Caco-2 (cell line): ENCODE measurements at regions not wholly inside any gene's neighbourhood (a gene's known extent, or its start where the extent isn't known, plus 50 kb on each side); places are given as distances from the start of the nearest gene placed in this dataset.

Experiments used
- BruUV-seq: library from RNA; stranded (reverse); fragments of 400-500 nt; replicated peaks from 2 replicates; lab custom pipeline; 2021; lab: Mats Ljungman, UMichigan
- CTCF ChIA-PET: fragments of 300-600 bp; sonication (Branson Sonifier 250); formaldehyde crosslinking; loops from one replicate; lab custom pipeline; 2022; ENCODE audit warnings: antibody characterized with exemption; lab: Charles Lee
- POLR2A ChIA-PET: fragments of 300-600 bp; sonication (Branson Sonifier 250); formaldehyde crosslinking; loops from one replicate; lab custom pipeline; 2022; ENCODE audit warnings: antibody characterized with exemption; lab: Charles Lee
- DNase-seq, 2 experiments: peaks; one replicate each; pipeline versions ENCODE4 v3.0.0 to v3.0.0-alpha.2; 2020 to 2022
- H3K27me3 ChIP-seq: replicated peaks from 2 replicates; pipeline ENCODE4 v1.6.0; 2011; ENCODE audit warnings: low read length; ENCODE audit not compliant: control insufficient read depth, insufficient read depth
- H3K36me3 ChIP-seq: 2 replicates; pipeline ENCODE4 v1.5.1; 2011; ENCODE audit warnings: low read length; ENCODE audit not compliant: control insufficient read depth, insufficient read depth
- H3K4me1 ChIP-seq: fragments of 250-450 bp; sonication (Bioruptor Pico); 2 replicates; pipeline ENCODE4 v1.5.1; 2020; ENCODE audit warnings: mild to moderate bottlenecking
- H3K4me3 ChIP-seq: 2 replicates; pipeline ENCODE4 v1.5.1; 2011; ENCODE audit warnings: low read depth, mild to moderate bottlenecking, control low read depth, low read length
- H3K9me3 ChIP-seq: fragments of 250-450 bp; sonication (Bioruptor Pico); 2 replicates; pipeline ENCODE4 v1.5.1; 2020; ENCODE audit warnings: mild to moderate bottlenecking, moderate library complexity
- H3K27ac Mint-ChIP-seq: one replicate; pipeline ENCODE4 v1.8.0; 2022; ENCODE audit warnings: mixed read lengths; ENCODE audit not compliant: unreplicated experiment
- H3K27me3 Mint-ChIP-seq: one replicate; pipeline ENCODE4 v1.8.0; 2022; ENCODE audit warnings: mixed read lengths; ENCODE audit not compliant: insufficient read depth, unreplicated experiment
- H3K36me3 Mint-ChIP-seq: one replicate; pipeline ENCODE4 v1.8.0; 2022; ENCODE audit warnings: mild to moderate bottlenecking, mixed read lengths; ENCODE audit not compliant: insufficient read depth, unreplicated experiment
- H3K4me1 Mint-ChIP-seq: one replicate; pipeline ENCODE4 v1.8.0; 2022; ENCODE audit warnings: low read depth, mixed read lengths; ENCODE audit not compliant: unreplicated experiment
- H3K4me3 Mint-ChIP-seq: one replicate; pipeline ENCODE4 v1.8.0; 2022; ENCODE audit warnings: mild to moderate bottlenecking, moderate library complexity, mixed read lengths; ENCODE audit not compliant: unreplicated experiment
- H3K9me3 Mint-ChIP-seq: one replicate; pipeline ENCODE4 v1.8.0; 2022; ENCODE audit warnings: mixed read lengths; ENCODE audit not compliant: unreplicated experiment
- intact Hi-C: fragments of 100-400 bp; cut with micrococcal nuclease; formaldehyde crosslinking; loops from one replicate; pipeline ENCODE4 v1.10.0; 2022; ENCODE audit not compliant: unreplicated experiment
- TF ChIP-seq, protein P1 (sequence below), 2 experiments: fragments of 200-600 bp in 1 of 2; IDR thresholded peaks; 1 replicate in 1 of 2; 2 replicates in 1 of 2; pipeline versions ENCODE4 v1.5.1 to v1.8.0; 2011 to 2022; ENCODE audit warnings: antibody characterized with exemption in 1 of 2, control low read depth in 1 of 2, inconsistent platforms in 1 of 2, low read depth in 1 of 2, low read length in 1 of 2, mild to moderate bottlenecking in 1 of 2, moderate library complexity in 1 of 2; ENCODE audit not compliant: insufficient read depth in 1 of 2, severe bottlenecking in 1 of 2, unreplicated experiment in 1 of 2

DNA sequence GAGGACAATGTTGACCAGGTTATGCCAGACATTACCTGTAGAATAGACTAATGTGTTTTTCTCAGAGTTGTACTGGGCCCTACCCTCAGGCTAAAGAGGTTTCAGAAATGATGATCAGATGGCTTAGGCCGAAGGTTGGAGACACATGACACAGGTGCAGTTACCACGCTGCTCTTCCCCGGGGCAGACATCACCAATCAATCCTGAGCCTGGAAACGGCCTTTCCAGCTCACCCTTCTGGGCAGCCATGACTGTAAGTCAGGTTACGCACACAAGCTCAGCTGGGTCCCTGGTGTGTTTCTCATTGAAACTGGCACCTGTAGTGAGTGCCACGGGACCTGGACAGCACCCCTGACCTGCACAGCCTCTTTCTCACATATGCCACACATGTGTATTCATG, 299.3 kb downstream of the UQCRFS1 start:
- Mint-ChIP-seq H3K27ac (no peak overlapping the region), H3K27me3 (peaks cover 27% of the 10 kb centered on the region), H3K9me3 (no peaks in the 10 kb centered on the region), H3K4me1 (no peaks in the 10 kb centered on the region), H3K4me3 (no peak overlapping the region), H3K36me3 (no peaks in the 10 kb centered on the region)
- intact Hi-C loops = no loop called here
- TF ChIP-seq, protein P1, sequence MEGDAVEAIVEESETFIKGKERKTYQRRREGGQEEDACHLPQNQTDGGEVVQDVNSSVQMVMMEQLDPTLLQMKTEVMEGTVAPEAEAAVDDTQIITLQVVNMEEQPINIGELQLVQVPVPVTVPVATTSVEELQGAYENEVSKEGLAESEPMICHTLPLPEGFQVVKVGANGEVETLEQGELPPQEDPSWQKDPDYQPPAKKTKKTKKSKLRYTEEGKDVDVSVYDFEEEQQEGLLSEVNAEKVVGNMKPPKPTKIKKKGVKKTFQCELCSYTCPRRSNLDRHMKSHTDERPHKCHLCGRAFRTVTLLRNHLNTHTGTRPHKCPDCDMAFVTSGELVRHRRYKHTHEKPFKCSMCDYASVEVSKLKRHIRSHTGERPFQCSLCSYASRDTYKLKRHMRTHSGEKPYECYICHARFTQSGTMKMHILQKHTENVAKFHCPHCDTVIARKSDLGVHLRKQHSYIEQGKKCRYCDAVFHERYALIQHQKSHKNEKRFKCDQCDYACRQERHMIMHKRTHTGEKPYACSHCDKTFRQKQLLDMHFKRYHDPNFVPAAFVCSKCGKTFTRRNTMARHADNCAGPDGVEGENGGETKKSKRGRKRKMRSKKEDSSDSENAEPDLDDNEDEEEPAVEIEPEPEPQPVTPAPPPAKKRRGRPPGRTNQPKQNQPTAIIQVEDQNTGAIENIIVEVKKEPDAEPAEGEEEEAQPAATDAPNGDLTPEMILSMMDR (IDR thresholded peaks at IDR 0.05; ENCODE audit: insufficient read depth in 1 of 2, low read depth in 1 of 2, low read length in 1 of 2, severe bottlenecking in 1 of 2, unreplicated experiment in 1 of 2) = no peak
- Histone ChIP-seq H3K36me3 (no peaks in the 10 kb centered on the region), H3K4me3 (no peak overlapping the region), H3K9me3 (no peaks in the 10 kb centered on the region), H3K27me3 (no peaks in the 10 kb centered on the region), H3K4me1 (no peaks in the 10 kb centered on the region)
- POLR2A ChIA-PET = no interaction called here
- no peak for DNase-seq
- CTCF ChIA-PET = no interaction called here
- no TSS peak for BruUV-seq

DNA sequence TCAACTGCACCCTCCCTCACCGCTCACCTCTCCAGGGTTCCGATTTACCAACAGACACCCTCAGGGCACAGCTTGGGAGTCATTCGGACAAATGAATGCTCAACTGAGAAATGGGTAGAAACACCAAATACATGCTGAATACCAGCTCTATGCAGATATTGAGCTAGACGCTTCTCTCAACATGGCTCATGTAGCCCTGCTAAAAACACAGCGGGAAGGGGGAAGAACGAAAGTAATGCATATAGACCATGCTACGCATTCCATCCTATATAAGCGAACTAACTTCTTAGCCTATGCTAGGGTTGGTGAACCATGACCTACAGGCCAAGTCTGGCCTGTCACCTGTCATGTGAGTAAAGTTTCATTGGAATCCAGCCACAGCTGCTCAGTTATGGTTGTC, 304.0 kb downstream of the UQCRFS1 start:
- POLR2A ChIA-PET = no interaction called here
- no peak for DNase-seq
- H3K9me3 ChIP-seq = no peaks in the 10 kb centered on the region
- no TSS peak for BruUV-seq
- Mint-ChIP-seq H3K27me3 (peaks cover 29% of the 10 kb centered on the region), H3K4me1 (no peaks in the 10 kb centered on the region), H3K4me3 (no peak overlapping the region), H3K27ac (no peak overlapping the region), H3K36me3 (no peaks in the 10 kb centered on the region), H3K9me3 (no peaks in the 10 kb centered on the region)
- TF ChIP-seq, protein P1 (IDR thresholded peaks at IDR 0.05; ENCODE audit: insufficient read depth in 1 of 2, low read depth in 1 of 2, low read length in 1 of 2, severe bottlenecking in 1 of 2, unreplicated experiment in 1 of 2) = no peak
- intact Hi-C loops = no loop called here
- no peaks in the 10 kb centered on the region for H3K4me1 ChIP-seq
- H3K27me3 ChIP-seq = no peaks in the 10 kb centered on the region
- no peak overlapping the region for H3K4me3 ChIP-seq
- H3K36me3 ChIP-seq = no peaks in the 10 kb centered on the region
- CTCF ChIA-PET = no interaction called here

DNA sequence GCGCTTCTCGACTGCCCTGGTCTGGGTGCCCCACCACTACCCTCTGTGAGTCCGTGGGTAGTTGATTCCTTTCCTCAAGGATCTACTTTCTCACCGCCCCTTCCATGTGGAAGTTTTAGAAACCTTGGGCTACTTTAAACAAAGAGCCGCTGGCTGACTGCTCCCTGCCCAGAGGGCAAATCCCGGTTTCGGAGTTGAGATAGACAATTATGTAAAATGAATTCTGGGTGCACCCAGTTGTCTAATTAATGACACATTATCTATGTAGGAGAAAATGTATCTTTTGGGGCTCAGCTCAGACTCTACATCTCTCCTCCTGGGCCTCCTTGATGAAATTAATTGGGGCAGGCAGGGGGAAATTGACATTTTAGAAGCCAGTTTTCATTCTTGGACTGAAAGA, 305.4 kb downstream of the UQCRFS1 start:
- H3K36me3 Mint-ChIP-seq = no peaks in the 10 kb centered on the region
- Histone ChIP-seq H3K36me3 (no peaks in the 10 kb centered on the region), H3K9me3 (no peaks in the 10 kb centered on the region), H3K4me1 (no peaks in the 10 kb centered on the region), H3K27me3 (no peaks in the 10 kb centered on the region), H3K4me3 (no peak overlapping the region)
- ChIA-PET CTCF (no interaction called here), POLR2A (no interaction called here)
- no TSS peak for BruUV-seq
- H3K9me3 Mint-ChIP-seq = no peaks in the 10 kb centered on the region
- no peaks in the 10 kb centered on the region for H3K4me1 Mint-ChIP-seq
- no peak overlapping the region for H3K4me3 Mint-ChIP-seq
- intact Hi-C loops = no loop called here
- H3K27me3 Mint-ChIP-seq = peaks cover 30% of the 10 kb centered on the region
- TF ChIP-seq, protein P1 (IDR thresholded peaks at IDR 0.05; ENCODE audit: insufficient read depth in 1 of 2, low read depth in 1 of 2, low read length in 1 of 2, severe bottlenecking in 1 of 2, unreplicated experiment in 1 of 2) = no peak
- no peak for DNase-seq
- no peak overlapping the region for H3K27ac Mint-ChIP-seq
